NB4 (cell line): ENCODE measurements at regions not wholly inside any gene's neighbourhood (a gene's known extent, or its start where the extent isn't known, plus 50 kb on each side); places are given as distances from the start of the nearest gene placed in this dataset.

ENCODE experiments used
- MYC ChIP-seq: IDR thresholded peaks from 2 replicates; pipeline ENCODE4 v1.6.1; 2011; ENCODE audit warnings: low read depth, low read length
- POLR2A ChIP-seq: IDR thresholded peaks from 2 replicates; pipeline ENCODE4 v1.6.1; 2011; ENCODE audit warnings: mild to moderate bottlenecking; ENCODE audit not compliant: insufficient read length; ENCODE audit errors: extremely low read depth
- TF ChIP-seq, protein P1 (sequence below): IDR thresholded peaks from one replicate; pipeline ENCODE4 v1.5.1; 2012; ENCODE audit warnings: low read depth, low read length
- TF ChIP-seq, protein P2 (sequence below): IDR thresholded peaks from 2 replicates; pipeline ENCODE4 v1.6.1; 2011; ENCODE audit warnings: low read depth, low read length

DNA sequence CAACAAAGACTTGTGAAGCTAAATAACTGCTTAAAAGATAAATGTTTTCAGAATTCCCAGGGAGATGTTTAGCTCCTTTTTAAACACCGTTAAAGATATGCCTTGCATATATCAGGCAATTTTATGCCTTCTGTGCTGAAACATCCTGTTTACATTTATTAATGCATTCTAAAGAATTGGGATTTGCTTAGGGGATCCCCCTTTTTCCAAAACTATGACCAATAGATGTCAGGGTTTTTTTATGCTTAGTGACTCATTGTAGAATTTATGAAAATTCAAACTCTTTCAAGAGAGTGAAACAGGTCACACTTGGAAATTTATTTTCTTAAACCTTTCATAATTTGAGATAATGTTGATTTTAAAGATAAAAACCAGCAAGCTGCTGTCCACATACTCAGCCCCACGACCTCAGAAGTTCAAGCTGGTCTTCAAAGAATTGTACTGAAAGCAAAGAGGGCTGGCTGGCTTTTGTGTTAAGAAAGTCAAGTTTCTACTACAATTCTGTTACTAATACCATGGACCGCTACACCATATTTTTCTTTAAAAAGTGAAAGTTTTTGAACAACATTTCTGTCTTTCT, 411.8 kb downstream of the ETV1 start:
- TF ChIP-seq MYC = no peak
- TF ChIP-seq, protein P1, sequence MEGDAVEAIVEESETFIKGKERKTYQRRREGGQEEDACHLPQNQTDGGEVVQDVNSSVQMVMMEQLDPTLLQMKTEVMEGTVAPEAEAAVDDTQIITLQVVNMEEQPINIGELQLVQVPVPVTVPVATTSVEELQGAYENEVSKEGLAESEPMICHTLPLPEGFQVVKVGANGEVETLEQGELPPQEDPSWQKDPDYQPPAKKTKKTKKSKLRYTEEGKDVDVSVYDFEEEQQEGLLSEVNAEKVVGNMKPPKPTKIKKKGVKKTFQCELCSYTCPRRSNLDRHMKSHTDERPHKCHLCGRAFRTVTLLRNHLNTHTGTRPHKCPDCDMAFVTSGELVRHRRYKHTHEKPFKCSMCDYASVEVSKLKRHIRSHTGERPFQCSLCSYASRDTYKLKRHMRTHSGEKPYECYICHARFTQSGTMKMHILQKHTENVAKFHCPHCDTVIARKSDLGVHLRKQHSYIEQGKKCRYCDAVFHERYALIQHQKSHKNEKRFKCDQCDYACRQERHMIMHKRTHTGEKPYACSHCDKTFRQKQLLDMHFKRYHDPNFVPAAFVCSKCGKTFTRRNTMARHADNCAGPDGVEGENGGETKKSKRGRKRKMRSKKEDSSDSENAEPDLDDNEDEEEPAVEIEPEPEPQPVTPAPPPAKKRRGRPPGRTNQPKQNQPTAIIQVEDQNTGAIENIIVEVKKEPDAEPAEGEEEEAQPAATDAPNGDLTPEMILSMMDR = no peak
- TF ChIP-seq, protein P2, sequence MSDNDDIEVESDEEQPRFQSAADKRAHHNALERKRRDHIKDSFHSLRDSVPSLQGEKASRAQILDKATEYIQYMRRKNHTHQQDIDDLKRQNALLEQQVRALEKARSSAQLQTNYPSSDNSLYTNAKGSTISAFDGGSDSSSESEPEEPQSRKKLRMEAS = no peak
- no peak for TF ChIP-seq POLR2A
